Panc1 (cell line): ENCODE measurements at regions not wholly inside any gene's neighbourhood (a gene's known extent, or its start where the extent isn't known, plus 50 kb on each side); places are given as distances from the start of the nearest gene placed in this dataset.

Experiments used
- CTCF ChIP-seq: fragments of 450-650 bp; IDR thresholded peaks from 2 replicates; pipeline ENCODE4 v1.5.1; 2017; ENCODE audit warnings: mild to moderate bottlenecking
- POLR2AphosphoS5 ChIP-seq: IDR thresholded peaks from 2 replicates; pipeline ENCODE4 v1.6.1; 2012; ENCODE audit warnings: mild to moderate bottlenecking, low read depth, low read length, moderate library complexity

- TF ChIP-seq CTCF = no peak
- TF ChIP-seq POLR2AphosphoS5 = no peak
Measured at GRCh38 chr4:132827522-132827921, 321.6 kb upstream of the PCDH10 start.
